Psoas muscle (tissue), 7 donors: ENCODE measurements at regions not wholly inside any gene's neighbourhood (a gene's known extent, or its start where the extent isn't known, plus 50 kb on each side); places are given as distances from the start of the nearest gene placed in this dataset.
A peak's percentile ranks its signal among the peaks of the same experiment; 100 is the strongest.

ENCODE experiments used
- ATAC-seq, 4 donors: fragments of 200-7000 bp; cut with Tn5 transposase; one replicate each; pipeline ENCODE4 v1.9.1; 2020; ENCODE audit warnings: moderate library complexity in 3 of 4, mild to moderate bottlenecking in 2 of 4
- DNase-seq, 2 donors: peaks; one replicate each; pipeline ENCODE4 v3.0.0-alpha.2; 2020
- H3K27ac ChIP-seq: fragments of 200-600 bp; one replicate; pipeline ENCODE4 v1.8.0; 2022
- H3K27me3 ChIP-seq, 3 donors: fragments of 200-600 bp in 1 of 3; one replicate each; pipeline versions ENCODE4 v1.6.1 to v1.8.0; 2013 to 2022; ENCODE audit warnings: low read length in 2 of 3, mild to moderate bottlenecking in 2 of 3, moderate library complexity in 1 of 3; ENCODE audit not compliant: insufficient read depth in 3 of 3
- H3K36me3 ChIP-seq, 2 donors: fragments of 200-600 bp in 1 of 2; one replicate each; pipeline versions ENCODE4 v1.6.1 to v1.8.0; 2013 to 2022; ENCODE audit warnings: low read depth in 1 of 2, mild to moderate bottlenecking in 1 of 2, moderate library complexity in 1 of 2; ENCODE audit not compliant: insufficient read depth in 1 of 2
- H3K4me1 ChIP-seq: fragments of 200-600 bp; one replicate; pipeline ENCODE4 v1.8.0; 2022
- H3K4me3 ChIP-seq: fragments of 200-600 bp; one replicate; pipeline ENCODE4 v1.8.0; 2022; ENCODE audit warnings: mild to moderate bottlenecking
- H3K9me3 ChIP-seq: fragments of 200-600 bp; one replicate; pipeline ENCODE4 v1.8.0; 2022
- WGBS, 3 donors: extraction: QIAGEN DNeasy Blood & Tissue Kit; methylation state at CpG; one replicate each; pipeline versions ENCODE4 v1.1.6 to v1.1.7; 2013; 5-methylcytosine and 5-hydroxymethylcytosine counted together
- intact Hi-C, 2 donors: fragments of 100-400 bp; cut with DNase I; formaldehyde crosslinking; loops; one replicate each; pipeline versions ENCODE4 v1.11.0 to v1.14.2; 2022
- TF ChIP-seq, protein P1 (sequence below): fragments of 200-600 bp; IDR thresholded peaks from one replicate; pipeline ENCODE4 v1.8.0; 2022; ENCODE audit warnings: antibody characterized with exemption
- donor health status: healthy with polysubstance abuse.
- donor health status: DM: no; HTN: no; CAD: no; lungs with moderate emphysema.
- donor health status: Bipolar disorder and iron deficiency.
- donor health status: healthy.
- donor health status: DM: yes; HTN: yes; CAD: no.
- donor health status: DM: no; HTN: no; CAD: no.
- donor health status: DM: yes; HTN: yes; CAD: no.

DNA sequence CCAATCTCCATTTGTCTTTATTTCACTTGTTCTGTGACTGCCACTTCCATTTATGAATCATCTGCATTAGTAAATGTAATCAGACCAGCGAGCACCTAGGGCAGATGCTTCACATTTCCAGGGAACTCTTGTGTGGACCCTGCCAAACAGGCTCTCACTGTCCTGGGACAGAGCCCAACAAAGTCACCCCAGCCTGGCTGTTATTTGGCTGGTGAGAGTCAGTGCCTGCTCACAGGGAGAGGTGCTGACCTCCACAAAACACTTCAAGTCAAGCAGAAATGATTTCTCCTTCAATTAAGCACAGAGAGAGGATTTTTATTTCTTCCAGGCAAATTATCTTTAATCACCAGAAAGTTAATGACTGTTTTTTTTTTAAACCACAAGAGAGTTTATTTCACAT lies 568.0 kb downstream of the MTRR start:
- 19 to 36% (median 29%) methylated on average over 1 of the region's 1 CpG for WGBS, 3 donors
- Histone ChIP-seq H3K9me3 (no peaks in the 10 kb centered on the region), H3K36me3 (no peaks in the 10 kb centered on the region), H3K27ac (no peak overlapping the region), H3K27me3 (no peaks in the 10 kb centered on the region), H3K4me3 (no peak overlapping the region), H3K4me1 (no peaks in the 10 kb centered on the region)
- TF ChIP-seq, protein P1, sequence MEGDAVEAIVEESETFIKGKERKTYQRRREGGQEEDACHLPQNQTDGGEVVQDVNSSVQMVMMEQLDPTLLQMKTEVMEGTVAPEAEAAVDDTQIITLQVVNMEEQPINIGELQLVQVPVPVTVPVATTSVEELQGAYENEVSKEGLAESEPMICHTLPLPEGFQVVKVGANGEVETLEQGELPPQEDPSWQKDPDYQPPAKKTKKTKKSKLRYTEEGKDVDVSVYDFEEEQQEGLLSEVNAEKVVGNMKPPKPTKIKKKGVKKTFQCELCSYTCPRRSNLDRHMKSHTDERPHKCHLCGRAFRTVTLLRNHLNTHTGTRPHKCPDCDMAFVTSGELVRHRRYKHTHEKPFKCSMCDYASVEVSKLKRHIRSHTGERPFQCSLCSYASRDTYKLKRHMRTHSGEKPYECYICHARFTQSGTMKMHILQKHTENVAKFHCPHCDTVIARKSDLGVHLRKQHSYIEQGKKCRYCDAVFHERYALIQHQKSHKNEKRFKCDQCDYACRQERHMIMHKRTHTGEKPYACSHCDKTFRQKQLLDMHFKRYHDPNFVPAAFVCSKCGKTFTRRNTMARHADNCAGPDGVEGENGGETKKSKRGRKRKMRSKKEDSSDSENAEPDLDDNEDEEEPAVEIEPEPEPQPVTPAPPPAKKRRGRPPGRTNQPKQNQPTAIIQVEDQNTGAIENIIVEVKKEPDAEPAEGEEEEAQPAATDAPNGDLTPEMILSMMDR: no peak
- intact Hi-C loops: no loop called here
- DNase-seq (no peak), ATAC-seq (peak in 1 of 4 donors; percentile 50)

DNA sequence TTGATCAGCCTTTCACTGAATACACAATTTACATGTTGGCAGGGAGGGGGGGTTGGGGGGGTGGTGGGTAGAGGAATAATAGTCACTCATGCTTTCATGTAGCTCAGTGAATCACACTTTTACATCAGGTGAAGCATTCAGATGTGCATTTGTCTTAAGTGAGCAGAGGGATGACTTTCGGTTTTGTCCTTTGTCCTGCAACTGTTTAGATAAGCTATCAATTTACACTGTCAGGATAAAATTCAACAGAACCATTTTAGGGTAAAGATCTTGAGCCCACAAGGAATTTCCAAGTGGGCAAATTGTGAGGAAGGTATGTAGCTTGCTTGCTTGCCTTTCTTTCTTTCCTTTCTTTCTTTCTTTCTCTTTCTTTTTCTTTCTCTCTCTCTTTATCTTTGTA lies 576.2 kb downstream of the MTRR start:
- H3K27ac ChIP-seq: no peak overlapping the region
- no peak overlapping the region for H3K4me3 ChIP-seq
- ATAC-seq (no peak), DNase-seq (no peak)
- TF ChIP-seq, protein P1: no peak
- no peaks in the 10 kb centered on the region for H3K4me1 ChIP-seq
- H3K27me3 ChIP-seq: no peaks in the 10 kb centered on the region
- no peaks in the 10 kb centered on the region for H3K36me3 ChIP-seq
- intact Hi-C loops: no loop called here
- WGBS, 3 donors: 48 to 70% (median 69%) methylated on average over 1 of the region's 1 CpG
- no peaks in the 10 kb centered on the region for H3K9me3 ChIP-seq

GRCh38 chr5:8446179-8446578 lies 577.2 kb downstream of the MTRR start:
- H3K27me3 ChIP-seq: no peaks in the 10 kb centered on the region
- H3K4me1 ChIP-seq: no peaks in the 10 kb centered on the region
- TF ChIP-seq, protein P1: no peak
- no peak overlapping the region for H3K4me3 ChIP-seq
- H3K36me3 ChIP-seq: peaks cover 0 to 9% of the 10 kb centered on the region in 2 donors
- DNase-seq: no peak
- no peak for ATAC-seq
- no peaks in the 10 kb centered on the region for H3K9me3 ChIP-seq
- 33 to 94% (median 87%) methylated on average over 2 of the region's 2 CpGs for WGBS, 3 donors
- intact Hi-C loops: no loop called here
- H3K27ac ChIP-seq: no peak overlapping the region

GRCh38 chr5:8456846-8457186 lies 587.9 kb downstream of the MTRR start:
- peaks cover 7% of the 10 kb centered on the region for H3K4me1 ChIP-seq
- peak overlapping the region; percentile 79 for H3K27ac ChIP-seq
- H3K9me3 ChIP-seq: no peaks in the 10 kb centered on the region
- DNase-seq (no peak), ATAC-seq (no peak)
- intact Hi-C loops: no loop called here
- peak overlapping the region; percentile 90 for H3K4me3 ChIP-seq
- H3K27me3 ChIP-seq: no peaks in the 10 kb centered on the region
- WGBS, 3 donors: 59 to 74% (median 73%) methylated on average over 5 of the region's 5 CpGs
- TF ChIP-seq, protein P1: no peak
- peaks cover 0 to 22% of the 10 kb centered on the region in 2 donors for H3K36me3 ChIP-seq
